ENCODE measurements at regions not wholly inside any gene's neighbourhood (a gene's known extent, or its start where the extent isn't known, plus 50 kb on each side); places are given as distances from the start of the nearest gene placed in this dataset.

- peaks cover 94% of the 10 kb centered on the region for H3K27me3 ChIP-seq (ENCODE audit: insufficient read depth, low read depth, severe bottlenecking)
- no peak overlapping the region for H3K4me3 ChIP-seq (ENCODE audit: low read depth, low read length)
- no peak for TF ChIP-seq CTCF (IDR thresholded peaks at IDR 0.05; ENCODE audit: low read depth, low read length)
- peaks cover 4% of the 10 kb centered on the region for H3K9me3 ChIP-seq (ENCODE audit: severe bottlenecking)
- DNase-seq, result no peak
- no peaks in the 10 kb centered on the region for H3K36me3 ChIP-seq
- H3K27ac ChIP-seq, result no peak overlapping the region
These were observed 115.5 kb downstream of the MED10 start for GRCh38 chr5:6262651-6263363.

DNA sequence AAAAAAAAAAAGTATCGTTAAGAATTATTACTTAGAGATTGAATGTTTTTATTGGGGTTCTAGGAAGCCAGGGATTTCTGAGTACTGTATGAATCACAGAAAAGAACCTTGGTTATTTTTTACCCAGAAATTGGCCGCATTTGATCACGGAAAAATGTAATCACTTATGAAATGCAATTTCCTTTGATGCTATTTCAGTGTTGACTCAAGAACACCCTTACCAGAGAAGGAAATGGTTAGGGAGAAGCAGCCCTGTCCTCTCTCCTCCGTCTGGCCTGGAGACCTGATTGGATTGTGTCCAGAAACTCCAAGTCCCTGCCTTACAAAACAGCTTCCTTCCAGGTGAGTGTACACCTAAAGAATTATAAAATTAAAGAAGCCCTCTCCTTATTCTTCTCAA, 116.7 kb downstream of the MED10 start:
- TF ChIP-seq CTCF (IDR thresholded peaks at IDR 0.05; ENCODE audit: low read depth, low read length), result no peak
- Histone ChIP-seq H3K27me3 (ENCODE audit: insufficient read depth, low read depth, severe bottlenecking) (peaks cover 94% of the 10 kb centered on the region), H3K9me3 (ENCODE audit: severe bottlenecking) (peaks cover 12% of the 10 kb centered on the region), H3K4me3 (ENCODE audit: low read depth, low read length) (no peak overlapping the region), H3K27ac (no peak overlapping the region), H3K36me3 (no peaks in the 10 kb centered on the region)
- no peak for DNase-seq

DNA sequence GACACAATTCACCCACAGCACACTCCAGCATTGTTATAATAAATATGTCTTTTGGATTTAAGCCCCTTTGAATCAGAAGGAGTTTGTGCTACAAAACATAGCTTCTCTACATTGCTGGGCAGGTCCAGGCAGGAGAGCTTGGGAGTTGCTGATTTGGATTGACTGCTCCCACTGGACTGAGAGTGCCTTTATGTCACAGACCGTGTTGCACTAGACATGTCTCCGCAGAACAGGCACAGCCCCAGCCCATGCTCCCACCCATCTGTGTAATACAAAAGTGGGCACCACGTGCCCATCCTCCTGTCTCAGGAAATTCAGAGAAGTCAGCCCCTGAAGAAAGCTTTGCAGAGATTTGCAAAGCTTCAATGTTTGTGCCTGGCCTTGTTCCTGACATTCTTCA, 117.1 kb downstream of the MED10 start:
- TF ChIP-seq CTCF (IDR thresholded peaks at IDR 0.05; ENCODE audit: low read depth, low read length), result no peak
- DNase-seq, result no peak

DNA sequence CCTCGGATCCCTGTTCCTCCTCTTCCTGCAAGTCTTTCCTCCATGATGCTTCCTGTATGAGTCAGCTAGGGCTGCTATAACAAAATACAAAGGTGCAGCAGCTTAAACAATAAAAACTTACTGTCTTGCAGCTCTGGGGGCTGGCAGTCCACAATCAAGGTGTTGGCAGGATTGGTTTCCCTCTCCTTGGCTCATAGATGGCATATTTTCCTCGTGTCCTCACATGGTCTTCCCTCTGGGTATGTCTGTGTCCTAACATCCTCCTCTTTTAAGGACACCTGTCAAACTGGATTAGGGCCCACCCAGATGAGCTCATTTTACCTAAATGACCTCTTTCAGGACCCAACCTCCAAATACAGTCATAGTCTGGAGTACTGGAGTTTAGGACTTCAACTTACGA, 117.5 kb downstream of the MED10 start:
- H3K36me3 ChIP-seq, result no peaks in the 10 kb centered on the region
- peaks cover 16% of the 10 kb centered on the region for H3K9me3 ChIP-seq (ENCODE audit: severe bottlenecking)
- H3K4me3 ChIP-seq (ENCODE audit: low read depth, low read length), result no peak overlapping the region
- no peak for TF ChIP-seq CTCF (IDR thresholded peaks at IDR 0.05; ENCODE audit: low read depth, low read length)
- H3K27ac ChIP-seq, result no peak overlapping the region
- H3K27me3 ChIP-seq (ENCODE audit: insufficient read depth, low read depth, severe bottlenecking), result peaks cover 95% of the 10 kb centered on the region
- no peak for DNase-seq

More for the DNA sequence above, 117.1 kb downstream of the MED10 start:
- Histone ChIP-seq H3K27me3 (ENCODE audit: insufficient read depth, low read depth, severe bottlenecking) (peaks cover 94% of the 10 kb centered on the region), H3K4me3 (ENCODE audit: low read depth, low read length) (no peak overlapping the region), H3K27ac (no peak overlapping the region), H3K36me3 (no peaks in the 10 kb centered on the region), H3K9me3 (ENCODE audit: severe bottlenecking) (peaks cover 15% of the 10 kb centered on the region)

- DNase-seq, result no peak
- Histone ChIP-seq H3K36me3 (no peaks in the 10 kb centered on the region), H3K27me3 (ENCODE audit: insufficient read depth, low read depth, severe bottlenecking) (peaks cover 99% of the 10 kb centered on the region), H3K9me3 (ENCODE audit: severe bottlenecking) (peaks cover 18% of the 10 kb centered on the region), H3K4me3 (ENCODE audit: low read depth, low read length) (no peak overlapping the region), H3K27ac (no peak overlapping the region)
- TF ChIP-seq CTCF (IDR thresholded peaks at IDR 0.05; ENCODE audit: low read depth, low read length), result no peak
These were observed 121.4 kb downstream of the MED10 start for GRCh38 chr5:6256901-6257300.

GRCh38 chr5:6255956-6256355, 122.4 kb downstream of the MED10 start:
- H3K9me3 ChIP-seq (ENCODE audit: severe bottlenecking), result peaks cover 19% of the 10 kb centered on the region
- no peak for DNase-seq
- no peak for TF ChIP-seq CTCF (IDR thresholded peaks at IDR 0.05; ENCODE audit: low read depth, low read length)
- peaks cover 100% of the 10 kb centered on the region for H3K27me3 ChIP-seq (ENCODE audit: insufficient read depth, low read depth, severe bottlenecking)
- H3K27ac ChIP-seq, result no peak overlapping the region
- no peaks in the 10 kb centered on the region for H3K36me3 ChIP-seq
- no peak overlapping the region for H3K4me3 ChIP-seq (ENCODE audit: low read depth, low read length)
